ENCODE measurements at regions not wholly inside any gene's neighbourhood (a gene's known extent, or its start where the extent isn't known, plus 50 kb on each side); places are given as distances from the start of the nearest gene placed in this dataset.
A peak's percentile ranks its signal among the peaks of the same experiment; 100 is the strongest.

DNA sequence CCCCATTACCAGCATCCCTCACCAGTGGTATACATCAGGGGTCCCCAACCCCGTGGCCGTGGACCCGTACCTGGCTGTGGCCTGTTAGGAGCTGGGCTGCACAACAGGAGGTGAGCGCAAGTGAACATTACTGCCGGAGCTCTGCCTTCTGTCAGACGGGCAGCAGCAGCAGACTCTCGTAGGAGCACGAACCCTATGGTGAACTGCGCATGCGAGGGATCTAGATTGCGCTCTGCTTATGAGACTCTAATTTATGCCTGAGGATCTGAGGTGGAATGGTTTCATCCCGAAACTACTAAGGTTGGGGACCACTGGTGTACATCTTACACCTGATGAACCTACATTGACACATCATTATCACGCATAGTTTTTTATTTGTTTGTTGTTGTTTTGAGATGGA lies 52.8 kb upstream of the DHX15 start:
- TF ChIP-seq CTCF (IDR thresholded peaks at IDR 0.05; ENCODE audit: low read length, missing control alignments), result no peak
- H3K4me3 ChIP-seq (replicated peaks; ENCODE audit: low read depth, low read length), result no peak overlapping the region
- no peak for DNase-seq (ENCODE audit: low read depth)

DNA sequence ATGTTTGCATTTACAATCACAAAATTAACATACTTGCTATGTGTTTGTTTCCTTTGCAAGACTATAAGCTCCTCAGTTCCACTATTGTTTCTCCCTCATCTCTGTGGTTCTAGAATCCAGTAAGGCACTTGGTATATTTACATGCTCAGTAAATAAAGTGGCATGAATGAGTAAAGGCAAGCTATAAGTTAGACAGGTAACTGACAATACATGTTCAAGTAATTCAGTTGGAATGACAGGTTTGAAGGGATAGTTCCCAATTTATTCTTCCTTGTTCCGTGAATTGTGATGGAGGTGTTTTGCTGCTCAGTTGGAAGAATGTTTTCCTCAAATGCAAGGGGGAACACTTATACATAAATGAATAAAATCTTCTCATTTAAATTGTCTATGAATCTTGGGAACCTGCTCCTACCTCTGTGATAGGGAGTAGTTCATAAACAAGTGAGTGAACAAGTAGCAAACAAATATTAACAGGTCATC lies 54.1 kb upstream of the DHX15 start:
- no peak for TF ChIP-seq CTCF (IDR thresholded peaks at IDR 0.05; ENCODE audit: low read length, missing control alignments)
- no peak for DNase-seq (ENCODE audit: low read depth)
- no peak overlapping the region for H3K4me3 ChIP-seq (replicated peaks; ENCODE audit: low read depth, low read length)

DNA sequence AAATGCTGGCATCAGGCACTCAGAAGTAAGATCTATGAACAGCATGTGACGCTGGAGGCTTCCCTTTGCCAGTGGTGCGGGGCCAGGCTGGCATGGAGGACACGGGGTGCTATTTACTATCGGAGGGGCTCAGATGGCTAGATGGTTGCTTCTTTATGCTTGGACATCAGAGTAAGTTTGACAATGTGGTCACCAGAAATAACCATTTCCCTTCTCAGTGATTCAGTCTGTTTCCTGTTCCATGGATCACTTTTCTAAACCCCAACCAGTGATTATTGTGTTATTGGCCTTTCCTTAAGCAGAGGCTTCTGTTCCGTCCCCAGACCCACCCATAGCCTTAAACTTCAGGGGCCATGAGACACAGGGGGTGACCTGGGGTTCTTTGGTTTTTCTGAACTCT lies 55.4 kb upstream of the DHX15 start:
- no peak overlapping the region for H3K4me3 ChIP-seq (replicated peaks; ENCODE audit: low read depth, low read length)
- no peak for TF ChIP-seq CTCF (IDR thresholded peaks at IDR 0.05; ENCODE audit: low read length, missing control alignments)
- DNase-seq (ENCODE audit: low read depth), result no peak

- no peak overlapping the region for H3K4me3 ChIP-seq (replicated peaks; ENCODE audit: low read depth, low read length)
- no peak for DNase-seq (ENCODE audit: low read depth)
- no peak for TF ChIP-seq CTCF (IDR thresholded peaks at IDR 0.05; ENCODE audit: low read length, missing control alignments)
Measured at GRCh38 chr4:24640366-24640765, 56.0 kb upstream of the DHX15 start.

DNA sequence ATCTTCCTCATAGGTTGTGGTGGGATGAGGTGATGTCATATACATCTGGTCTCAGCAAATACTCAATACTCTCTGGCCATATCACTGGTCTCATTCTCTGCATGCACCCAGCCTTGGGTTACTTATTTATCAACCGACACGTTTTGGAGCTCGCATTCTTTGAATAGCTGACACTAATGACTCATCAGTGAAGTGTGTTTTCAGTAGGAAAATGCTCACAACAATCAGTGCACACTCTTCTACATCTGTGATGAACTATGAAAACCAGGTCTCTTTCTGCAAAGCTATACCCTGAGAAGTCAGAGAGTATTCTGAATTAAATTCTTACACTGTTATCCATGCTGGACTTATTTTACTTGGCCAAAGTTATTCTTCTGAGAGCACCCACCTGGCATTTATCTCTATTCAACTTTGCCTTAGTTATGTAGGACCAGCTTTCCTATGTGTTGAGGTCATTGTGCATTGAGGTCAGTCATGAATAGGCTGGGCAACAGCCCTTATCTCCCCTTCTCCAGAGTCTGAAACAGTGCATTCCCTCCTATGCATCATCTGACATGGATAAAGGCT lies 58.7 kb upstream of the DHX15 start:
- no peak for TF ChIP-seq CTCF (IDR thresholded peaks at IDR 0.05; ENCODE audit: low read length, missing control alignments)
- H3K4me3 ChIP-seq (replicated peaks; ENCODE audit: low read depth, low read length), result no peak overlapping the region
- DNase-seq (ENCODE audit: low read depth), result peak; percentile 67

GRCh38 chr4:24643774-24644520 lies 59.6 kb upstream of the DHX15 start:
- no peak overlapping the region for H3K4me3 ChIP-seq (replicated peaks; ENCODE audit: low read depth, low read length)
- peak; percentile 13 for DNase-seq (ENCODE audit: low read depth)
- no peak for TF ChIP-seq CTCF (IDR thresholded peaks at IDR 0.05; ENCODE audit: low read length, missing control alignments)
